ENCODE measurements at regions not wholly inside any gene's neighbourhood (a gene's known extent, or its start where the extent isn't known, plus 50 kb on each side); places are given as distances from the start of the nearest gene placed in this dataset.

DNA sequence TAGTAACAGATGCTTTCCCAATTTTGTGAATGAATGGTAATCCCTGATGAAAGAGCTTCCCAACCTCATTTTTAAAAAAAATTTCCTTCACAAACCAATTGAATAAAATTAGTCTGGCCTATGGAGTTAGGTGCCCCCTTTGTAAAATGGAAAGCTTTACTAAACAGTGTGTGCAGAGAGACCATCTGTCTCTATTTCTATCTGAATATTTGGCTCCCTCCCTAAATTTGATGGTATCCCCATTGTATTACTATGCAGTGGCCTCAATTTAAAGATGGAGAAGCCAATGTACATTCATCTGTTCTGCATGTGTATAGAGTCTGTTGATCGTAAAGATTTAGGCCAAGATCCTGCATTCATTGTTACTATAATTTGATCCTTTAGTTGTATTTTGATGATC is 397.7 kb upstream of the RGS6 start:
- H3K79me2 ChIP-seq (ENCODE audit: insufficient read depth, low read length), result peaks cover 2% of the 10 kb centered on the region; the same call in 1 of the 2 replicates

DNA sequence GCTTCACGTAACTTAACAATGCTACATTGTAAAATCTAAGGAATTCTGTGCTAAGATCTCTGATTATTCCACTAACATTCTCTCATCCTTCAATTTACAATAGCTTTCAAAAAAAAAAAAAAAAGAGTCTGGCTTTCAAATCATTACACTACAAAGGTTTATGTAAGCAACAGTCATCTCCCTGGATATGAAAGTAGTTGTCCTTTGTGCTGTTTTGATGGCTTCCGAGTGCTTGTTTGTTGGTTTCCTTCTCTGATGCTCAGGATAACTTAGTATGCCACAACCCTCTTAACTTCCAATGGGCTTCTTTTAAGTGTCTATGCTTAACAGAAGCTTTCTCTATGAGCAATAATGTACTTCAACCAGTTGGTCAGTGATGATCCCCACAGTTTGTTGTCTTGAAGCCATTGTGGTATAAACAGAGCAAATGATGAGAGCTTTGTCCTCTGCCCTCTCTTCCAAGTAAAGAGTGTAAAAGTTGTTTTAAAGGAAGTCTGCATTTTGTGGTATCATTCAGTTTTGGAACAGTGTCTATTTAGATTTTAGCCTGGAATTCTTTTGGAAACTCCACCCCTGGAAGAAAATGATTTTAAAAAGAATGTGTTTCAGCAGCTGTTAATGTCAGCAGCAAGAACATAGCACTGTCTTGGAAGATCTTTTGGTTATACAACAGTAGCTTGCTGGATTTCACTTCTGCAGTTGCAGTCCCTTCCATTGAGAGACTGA is 396.1 kb upstream of the RGS6 start:
- no peak overlapping the region for H2AFZ ChIP-seq (ENCODE audit: low read depth, low read length)
- no peaks in the 10 kb centered on the region for H3K9me3 ChIP-seq (ENCODE audit: insufficient read depth, low read length, severe bottlenecking)
- DNase-seq (no peak), ATAC-seq (ENCODE audit: insufficient read depth, low read depth) (no peak)
- H3K36me3 ChIP-seq (ENCODE audit: insufficient read depth, low read length), result peaks cover 5% of the 10 kb centered on the region; the same call in 1 of the 2 replicates
- H3K4me1 ChIP-seq (ENCODE audit: insufficient read depth, low read length), result 0 out of 2 replicates have a peak, but pooled peaks cover 2% of the 10 kb centered on the region
- H3K4me3 ChIP-seq (ENCODE audit: low read depth in 1 of 2, low read length in 2 of 2), result no peak overlapping the region
- H3K4me2 ChIP-seq (ENCODE audit: insufficient read depth, low read length), result no peak overlapping the region
- peaks cover 2% of the 10 kb centered on the region; the same call in 1 of the 2 replicates for H3K79me2 ChIP-seq (ENCODE audit: insufficient read depth, low read length)
- H3K27me3 ChIP-seq (ENCODE audit: insufficient read depth, low read length, poor library complexity), result no peaks in the 10 kb centered on the region
- no peak for TF ChIP-seq EZH2 (IDR thresholded peaks at IDR 0.05; ENCODE audit: borderline replicate concordance, low read depth, low read length, severe bottlenecking)
- TF ChIP-seq, protein P1, sequence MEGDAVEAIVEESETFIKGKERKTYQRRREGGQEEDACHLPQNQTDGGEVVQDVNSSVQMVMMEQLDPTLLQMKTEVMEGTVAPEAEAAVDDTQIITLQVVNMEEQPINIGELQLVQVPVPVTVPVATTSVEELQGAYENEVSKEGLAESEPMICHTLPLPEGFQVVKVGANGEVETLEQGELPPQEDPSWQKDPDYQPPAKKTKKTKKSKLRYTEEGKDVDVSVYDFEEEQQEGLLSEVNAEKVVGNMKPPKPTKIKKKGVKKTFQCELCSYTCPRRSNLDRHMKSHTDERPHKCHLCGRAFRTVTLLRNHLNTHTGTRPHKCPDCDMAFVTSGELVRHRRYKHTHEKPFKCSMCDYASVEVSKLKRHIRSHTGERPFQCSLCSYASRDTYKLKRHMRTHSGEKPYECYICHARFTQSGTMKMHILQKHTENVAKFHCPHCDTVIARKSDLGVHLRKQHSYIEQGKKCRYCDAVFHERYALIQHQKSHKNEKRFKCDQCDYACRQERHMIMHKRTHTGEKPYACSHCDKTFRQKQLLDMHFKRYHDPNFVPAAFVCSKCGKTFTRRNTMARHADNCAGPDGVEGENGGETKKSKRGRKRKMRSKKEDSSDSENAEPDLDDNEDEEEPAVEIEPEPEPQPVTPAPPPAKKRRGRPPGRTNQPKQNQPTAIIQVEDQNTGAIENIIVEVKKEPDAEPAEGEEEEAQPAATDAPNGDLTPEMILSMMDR (IDR thresholded peaks at IDR 0.05; ENCODE audit: borderline replicate concordance, extremely low read depth, low read length, poor library complexity, severe bottlenecking), result no peak
- no peak overlapping the region for H3K9ac ChIP-seq (ENCODE audit: low read depth, low read length)
- peaks cover 7% of the 10 kb centered on the region; the same call in 1 of the 2 replicates for H4K20me1 ChIP-seq (ENCODE audit: insufficient read depth, low read length)
- H3K27ac ChIP-seq (ENCODE audit: low read length), result no peak overlapping the region

More for the DNA sequence above, 397.7 kb upstream of the RGS6 start:
- no peak overlapping the region for H3K4me2 ChIP-seq (ENCODE audit: insufficient read depth, low read length)
- DNase-seq (no peak), ATAC-seq (ENCODE audit: insufficient read depth, low read depth) (no peak)
- no peaks in the 10 kb centered on the region for H3K9me3 ChIP-seq (ENCODE audit: insufficient read depth, low read length, severe bottlenecking)
- H3K4me1 ChIP-seq (ENCODE audit: insufficient read depth, low read length), result 0 out of 2 replicates have a peak, but pooled peaks cover 2% of the 10 kb centered on the region
- H3K4me3 ChIP-seq (ENCODE audit: low read depth in 1 of 2, low read length in 2 of 2), result no peak overlapping the region
- peaks cover 13% of the 10 kb centered on the region; the same call in 1 of the 2 replicates for H3K36me3 ChIP-seq (ENCODE audit: insufficient read depth, low read length)
- no peaks in the 10 kb centered on the region for H3K27me3 ChIP-seq (ENCODE audit: insufficient read depth, low read length, poor library complexity)
- H2AFZ ChIP-seq (ENCODE audit: low read depth, low read length), result no peak overlapping the region
- H3K27ac ChIP-seq (ENCODE audit: low read length), result no peak overlapping the region
- 0 out of 2 replicates have a peak, but pooled peaks cover 4% of the 10 kb centered on the region for H4K20me1 ChIP-seq (ENCODE audit: insufficient read depth, low read length)
- TF ChIP-seq, protein P1 (IDR thresholded peaks at IDR 0.05; ENCODE audit: borderline replicate concordance, extremely low read depth, low read length, poor library complexity, severe bottlenecking), result no peak
- no peak for TF ChIP-seq EZH2 (IDR thresholded peaks at IDR 0.05; ENCODE audit: borderline replicate concordance, low read depth, low read length, severe bottlenecking)
- no peak overlapping the region for H3K9ac ChIP-seq (ENCODE audit: low read depth, low read length)

DNA sequence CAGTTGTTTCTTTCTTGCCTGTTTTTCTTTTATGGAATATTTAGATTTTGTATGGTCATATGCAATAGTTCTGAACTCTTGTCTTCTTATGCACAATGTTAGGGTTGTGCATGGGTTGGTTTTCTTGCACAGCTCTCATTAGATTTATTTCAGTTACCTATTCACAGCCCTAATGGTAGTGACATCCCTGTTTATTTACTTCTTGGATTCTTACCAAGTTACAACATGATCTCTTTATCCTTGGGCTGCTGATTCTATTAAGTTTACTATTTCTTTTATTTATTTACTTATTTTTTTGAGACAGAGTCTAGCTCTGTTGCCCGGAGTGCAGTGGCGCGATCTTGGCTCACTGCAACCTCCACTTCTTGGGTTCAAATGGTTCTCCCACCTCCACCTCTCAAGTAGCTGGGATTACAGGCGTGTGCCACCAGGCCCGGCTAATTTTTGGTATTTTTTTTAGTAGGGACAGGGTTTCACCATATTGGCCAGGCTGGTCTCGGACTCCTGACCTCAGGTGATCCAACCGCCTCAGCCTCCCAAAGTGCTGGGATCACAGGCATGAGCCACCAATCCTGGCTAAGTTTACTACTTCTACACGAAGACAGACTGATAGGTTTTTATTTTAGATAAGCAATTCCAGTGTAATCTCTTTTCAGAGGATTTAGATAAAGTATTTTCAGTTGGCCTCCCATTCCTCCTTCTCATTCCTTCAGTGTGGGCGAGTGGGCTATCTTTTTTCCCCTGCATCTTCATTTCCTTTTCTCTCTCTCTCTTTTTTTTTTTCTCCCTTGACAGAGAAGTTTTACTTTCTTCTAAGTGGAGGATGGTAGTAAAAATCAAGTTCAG is 395.1 kb upstream of the RGS6 start:
- Histone ChIP-seq H3K27me3 (ENCODE audit: insufficient read depth, low read length, poor library complexity) (no peaks in the 10 kb centered on the region), H3K9ac (ENCODE audit: low read depth, low read length) (no peak overlapping the region), H4K20me1 (ENCODE audit: insufficient read depth, low read length) (peaks cover 7% of the 10 kb centered on the region; the same call in 1 of the 2 replicates), H3K4me2 (ENCODE audit: insufficient read depth, low read length) (no peak overlapping the region), H2AFZ (ENCODE audit: low read depth, low read length) (no peak overlapping the region), H3K9me3 (ENCODE audit: insufficient read depth, low read length, severe bottlenecking) (no peaks in the 10 kb centered on the region), H3K4me1 (ENCODE audit: insufficient read depth, low read length) (0 out of 2 replicates have a peak, but pooled peaks cover 2% of the 10 kb centered on the region), H3K79me2 (ENCODE audit: insufficient read depth, low read length) (peaks cover 2% of the 10 kb centered on the region; the same call in 1 of the 2 replicates), H3K4me3 (ENCODE audit: low read depth in 1 of 2, low read length in 2 of 2) (no peak overlapping the region), H3K36me3 (ENCODE audit: insufficient read depth, low read length) (no peaks in the 10 kb centered on the region), H3K27ac (ENCODE audit: low read length) (no peak overlapping the region)
- DNase-seq (no peak), ATAC-seq (ENCODE audit: insufficient read depth, low read depth) (no peak)
- TF ChIP-seq, protein P1 (IDR thresholded peaks at IDR 0.05; ENCODE audit: borderline replicate concordance, extremely low read depth, low read length, poor library complexity, severe bottlenecking), result no peak

Measured in DND-41 (cell line).